Ishikawa (cell line): ENCODE measurements at regions not wholly inside any gene's neighbourhood (a gene's known extent, or its start where the extent isn't known, plus 50 kb on each side); places are given as distances from the start of the nearest gene placed in this dataset.

Experiments
- CREB1 ChIP-seq: IDR thresholded peaks from 2 replicates; pipeline ENCODE4 v1.6.1; 2012; ENCODE audit warnings: low read depth
- EP300 ChIP-seq: IDR thresholded peaks from 2 replicates; pipeline ENCODE4 v1.6.1; 2012; ENCODE audit warnings: borderline replicate concordance
- RAD21 ChIP-seq: IDR thresholded peaks from 2 replicates; pipeline ENCODE4 v1.6.1; 2012; ENCODE audit warnings: low read depth
- TAF1 ChIP-seq: IDR thresholded peaks from 2 replicates; pipeline ENCODE4 v1.6.1; 2012; ENCODE audit warnings: low read depth, mild to moderate bottlenecking
- TEAD4 ChIP-seq: IDR thresholded peaks from 2 replicates; pipeline ENCODE4 v1.6.1; 2012
- USF1 ChIP-seq: IDR thresholded peaks from 2 replicates; pipeline ENCODE4 v1.6.1; 2012
- TF ChIP-seq, protein P1 (sequence below): IDR thresholded peaks from 2 replicates; pipeline ENCODE4 v1.6.1; 2012; ENCODE audit warnings: low read depth, mild to moderate bottlenecking
- TF ChIP-seq, protein P2 (sequence below): IDR thresholded peaks from 2 replicates; pipeline ENCODE4 v1.6.1; 2012

DNA sequence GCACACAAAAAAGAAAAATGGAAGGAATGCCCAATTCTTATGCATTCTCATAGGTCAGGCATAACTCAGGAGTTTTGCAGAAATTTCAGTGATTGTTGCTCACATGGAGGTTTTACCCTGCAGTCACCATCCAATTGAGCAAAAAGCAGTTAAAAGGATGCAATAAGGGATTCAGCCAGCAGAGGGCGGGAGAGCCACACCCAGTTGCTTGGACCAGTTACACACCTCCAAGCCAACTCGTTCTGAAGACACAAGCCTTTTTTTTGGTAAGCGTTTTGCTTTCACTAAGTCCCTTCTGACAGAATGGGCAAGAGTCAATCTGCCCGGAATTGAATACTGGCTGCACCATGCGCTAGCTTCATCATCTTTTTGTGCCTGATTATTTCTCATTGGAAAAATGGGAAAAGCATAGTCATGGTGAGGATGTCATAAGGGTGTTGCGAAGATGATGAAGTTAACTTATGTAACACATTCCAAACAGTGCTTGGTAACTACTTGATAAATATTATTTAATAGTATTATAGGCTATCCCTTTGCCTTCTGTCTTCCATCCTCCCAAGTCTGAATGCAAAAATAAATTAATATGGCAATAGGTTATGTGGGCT lies 154.4 kb upstream of the SGO1 start:
- TF ChIP-seq EP300 (no peak), USF1 (no peak), TEAD4 (no peak), RAD21 (peak; percentile 85), TAF1 (no peak), CREB1 (no peak)
- TF ChIP-seq, protein P1, sequence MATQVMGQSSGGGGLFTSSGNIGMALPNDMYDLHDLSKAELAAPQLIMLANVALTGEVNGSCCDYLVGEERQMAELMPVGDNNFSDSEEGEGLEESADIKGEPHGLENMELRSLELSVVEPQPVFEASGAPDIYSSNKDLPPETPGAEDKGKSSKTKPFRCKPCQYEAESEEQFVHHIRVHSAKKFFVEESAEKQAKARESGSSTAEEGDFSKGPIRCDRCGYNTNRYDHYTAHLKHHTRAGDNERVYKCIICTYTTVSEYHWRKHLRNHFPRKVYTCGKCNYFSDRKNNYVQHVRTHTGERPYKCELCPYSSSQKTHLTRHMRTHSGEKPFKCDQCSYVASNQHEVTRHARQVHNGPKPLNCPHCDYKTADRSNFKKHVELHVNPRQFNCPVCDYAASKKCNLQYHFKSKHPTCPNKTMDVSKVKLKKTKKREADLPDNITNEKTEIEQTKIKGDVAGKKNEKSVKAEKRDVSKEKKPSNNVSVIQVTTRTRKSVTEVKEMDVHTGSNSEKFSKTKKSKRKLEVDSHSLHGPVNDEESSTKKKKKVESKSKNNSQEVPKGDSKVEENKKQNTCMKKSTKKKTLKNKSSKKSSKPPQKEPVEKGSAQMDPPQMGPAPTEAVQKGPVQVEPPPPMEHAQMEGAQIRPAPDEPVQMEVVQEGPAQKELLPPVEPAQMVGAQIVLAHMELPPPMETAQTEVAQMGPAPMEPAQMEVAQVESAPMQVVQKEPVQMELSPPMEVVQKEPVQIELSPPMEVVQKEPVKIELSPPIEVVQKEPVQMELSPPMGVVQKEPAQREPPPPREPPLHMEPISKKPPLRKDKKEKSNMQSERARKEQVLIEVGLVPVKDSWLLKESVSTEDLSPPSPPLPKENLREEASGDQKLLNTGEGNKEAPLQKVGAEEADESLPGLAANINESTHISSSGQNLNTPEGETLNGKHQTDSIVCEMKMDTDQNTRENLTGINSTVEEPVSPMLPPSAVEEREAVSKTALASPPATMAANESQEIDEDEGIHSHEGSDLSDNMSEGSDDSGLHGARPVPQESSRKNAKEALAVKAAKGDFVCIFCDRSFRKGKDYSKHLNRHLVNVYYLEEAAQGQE, result no peak
- TF ChIP-seq, protein P2, sequence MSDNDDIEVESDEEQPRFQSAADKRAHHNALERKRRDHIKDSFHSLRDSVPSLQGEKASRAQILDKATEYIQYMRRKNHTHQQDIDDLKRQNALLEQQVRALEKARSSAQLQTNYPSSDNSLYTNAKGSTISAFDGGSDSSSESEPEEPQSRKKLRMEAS, result no peak
